ENCODE measurements at regions not wholly inside any gene's neighbourhood (a gene's known extent, or its start where the extent isn't known, plus 50 kb on each side); places are given as distances from the start of the nearest gene placed in this dataset.

DNA sequence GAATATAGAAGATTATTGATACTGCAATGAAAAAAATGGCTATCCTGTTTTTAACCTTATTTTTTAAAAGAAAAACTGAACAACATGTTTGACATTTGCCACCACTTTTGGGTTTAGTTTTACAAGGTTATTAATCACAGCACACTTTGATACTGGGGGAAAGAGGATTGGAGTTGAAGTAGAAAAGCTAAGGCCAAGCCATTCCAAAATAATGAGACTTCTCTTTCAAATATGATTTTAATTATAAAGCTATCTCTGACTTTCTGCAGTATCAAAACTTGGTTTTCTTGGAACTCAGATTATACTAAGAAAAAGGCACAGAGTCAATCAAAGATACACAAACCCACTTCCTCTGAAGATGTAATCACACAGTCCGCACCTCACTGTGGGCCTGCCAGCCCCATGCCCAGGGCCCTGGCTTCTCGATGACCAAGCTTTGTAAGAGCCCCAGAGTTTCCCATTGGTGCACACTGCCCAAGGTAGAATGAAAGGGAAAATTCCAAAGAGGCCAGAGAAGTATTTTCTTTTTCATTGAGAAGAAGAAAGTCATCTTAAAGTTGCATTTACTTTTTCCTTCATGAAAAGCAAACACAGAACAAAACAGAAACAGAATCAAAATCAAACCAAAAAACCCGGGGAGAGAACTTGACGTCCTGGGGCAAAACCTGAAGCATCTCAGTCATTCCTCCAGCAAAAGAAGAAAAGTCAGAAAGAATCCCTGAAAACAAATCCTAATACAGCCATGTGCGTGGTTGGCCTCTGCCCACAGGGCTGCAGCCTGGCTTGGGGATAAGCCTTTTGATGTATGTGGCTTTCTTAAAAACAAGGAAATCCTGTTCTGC lies 187.7 kb upstream of the KLF6 start:
- H3K4me2 ChIP-seq, result no peak overlapping the region
- intact Hi-C loops (cut with micrococcal nuclease; ENCODE audit: unreplicated experiment), result no loop called here

DNA sequence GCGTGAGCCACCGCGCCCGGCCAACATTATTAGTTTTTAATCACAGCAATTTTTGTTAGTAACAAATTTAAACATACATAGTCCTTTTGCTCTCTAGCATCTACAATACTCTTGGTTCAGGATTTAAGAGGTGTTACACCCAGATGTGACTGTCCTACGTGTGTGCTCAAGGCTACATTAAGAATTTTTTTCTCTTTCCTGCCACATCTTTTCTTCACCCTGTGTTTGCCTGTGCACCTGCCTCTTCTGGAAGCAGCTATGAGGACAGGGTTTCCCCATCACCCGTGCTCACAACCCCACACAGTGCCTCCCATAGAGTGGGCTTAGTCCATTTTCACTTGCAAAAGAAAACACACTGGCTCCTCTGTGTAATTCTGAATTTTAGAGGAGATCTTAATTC lies 186.7 kb upstream of the KLF6 start:
- CTCF ChIA-PET, result no interaction called here
- Histone ChIP-seq H3K27ac (no peak overlapping the region), H3K4me2 (no peak overlapping the region), H3K27me3 (ENCODE audit: insufficient read depth, low read depth) (no peaks in the 10 kb centered on the region), H3K79me2 (ENCODE audit: low read depth) (no peaks in the 10 kb centered on the region), H3K4me3 (no peak overlapping the region), H3K4me1 (replicated peaks; ENCODE audit: insufficient read depth) (peaks cover 21% of the 10 kb centered on the region), H4K20me1 (ENCODE audit: insufficient read depth) (no peaks in the 10 kb centered on the region), H3K9me3 (ENCODE audit: insufficient read depth, low read depth) (no peaks in the 10 kb centered on the region), H3F3A (ENCODE audit: insufficient read depth, low read depth) (no peaks in the 10 kb centered on the region), H3K36me3 (ENCODE audit: low read depth) (no peaks in the 10 kb centered on the region), H2AFZ (no peak overlapping the region), H3K9me2 (ENCODE audit: insufficient read depth) (no peaks in the 10 kb centered on the region)
- TF ChIP-seq, protein P1, sequence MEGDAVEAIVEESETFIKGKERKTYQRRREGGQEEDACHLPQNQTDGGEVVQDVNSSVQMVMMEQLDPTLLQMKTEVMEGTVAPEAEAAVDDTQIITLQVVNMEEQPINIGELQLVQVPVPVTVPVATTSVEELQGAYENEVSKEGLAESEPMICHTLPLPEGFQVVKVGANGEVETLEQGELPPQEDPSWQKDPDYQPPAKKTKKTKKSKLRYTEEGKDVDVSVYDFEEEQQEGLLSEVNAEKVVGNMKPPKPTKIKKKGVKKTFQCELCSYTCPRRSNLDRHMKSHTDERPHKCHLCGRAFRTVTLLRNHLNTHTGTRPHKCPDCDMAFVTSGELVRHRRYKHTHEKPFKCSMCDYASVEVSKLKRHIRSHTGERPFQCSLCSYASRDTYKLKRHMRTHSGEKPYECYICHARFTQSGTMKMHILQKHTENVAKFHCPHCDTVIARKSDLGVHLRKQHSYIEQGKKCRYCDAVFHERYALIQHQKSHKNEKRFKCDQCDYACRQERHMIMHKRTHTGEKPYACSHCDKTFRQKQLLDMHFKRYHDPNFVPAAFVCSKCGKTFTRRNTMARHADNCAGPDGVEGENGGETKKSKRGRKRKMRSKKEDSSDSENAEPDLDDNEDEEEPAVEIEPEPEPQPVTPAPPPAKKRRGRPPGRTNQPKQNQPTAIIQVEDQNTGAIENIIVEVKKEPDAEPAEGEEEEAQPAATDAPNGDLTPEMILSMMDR (conservative IDR thresholded peaks at IDR 0.05), result no peak
- TF ChIP-seq EZH2 (IDR thresholded peaks at IDR 0.05; ENCODE audit: low read depth), result no peak
- intact Hi-C loops (cut with micrococcal nuclease; ENCODE audit: unreplicated experiment), result no loop called here
- DNase-seq, result no peak
- POLR2A ChIA-PET (ENCODE audit: unreplicated experiment), result no interaction called here
- BruUV-seq (replicated peaks), result no TSS peak

More for the DNA sequence above, 187.7 kb upstream of the KLF6 start:
- TF ChIP-seq, protein P1 (conservative IDR thresholded peaks at IDR 0.05), result no peak
- TF ChIP-seq EZH2 (IDR thresholded peaks at IDR 0.05; ENCODE audit: low read depth), result no peak
- Histone ChIP-seq H3K79me2 (ENCODE audit: low read depth) (no peaks in the 10 kb centered on the region), H3K27me3 (ENCODE audit: insufficient read depth, low read depth) (no peaks in the 10 kb centered on the region), H2AFZ (no peak overlapping the region), H4K20me1 (ENCODE audit: insufficient read depth) (no peaks in the 10 kb centered on the region), H3K36me3 (ENCODE audit: low read depth) (no peaks in the 10 kb centered on the region), H3K4me1 (replicated peaks; ENCODE audit: insufficient read depth) (peaks cover 21% of the 10 kb centered on the region), H3K27ac (no peak overlapping the region), H3K9me3 (ENCODE audit: insufficient read depth, low read depth) (no peaks in the 10 kb centered on the region), H3K4me3 (no peak overlapping the region), H3F3A (ENCODE audit: insufficient read depth, low read depth) (no peaks in the 10 kb centered on the region), H3K9me2 (ENCODE audit: insufficient read depth) (no peaks in the 10 kb centered on the region)
- POLR2A ChIA-PET (ENCODE audit: unreplicated experiment), result no interaction called here
- no TSS peak for BruUV-seq (replicated peaks)
- CTCF ChIA-PET, result no interaction called here
- DNase-seq, result no peak

DNA sequence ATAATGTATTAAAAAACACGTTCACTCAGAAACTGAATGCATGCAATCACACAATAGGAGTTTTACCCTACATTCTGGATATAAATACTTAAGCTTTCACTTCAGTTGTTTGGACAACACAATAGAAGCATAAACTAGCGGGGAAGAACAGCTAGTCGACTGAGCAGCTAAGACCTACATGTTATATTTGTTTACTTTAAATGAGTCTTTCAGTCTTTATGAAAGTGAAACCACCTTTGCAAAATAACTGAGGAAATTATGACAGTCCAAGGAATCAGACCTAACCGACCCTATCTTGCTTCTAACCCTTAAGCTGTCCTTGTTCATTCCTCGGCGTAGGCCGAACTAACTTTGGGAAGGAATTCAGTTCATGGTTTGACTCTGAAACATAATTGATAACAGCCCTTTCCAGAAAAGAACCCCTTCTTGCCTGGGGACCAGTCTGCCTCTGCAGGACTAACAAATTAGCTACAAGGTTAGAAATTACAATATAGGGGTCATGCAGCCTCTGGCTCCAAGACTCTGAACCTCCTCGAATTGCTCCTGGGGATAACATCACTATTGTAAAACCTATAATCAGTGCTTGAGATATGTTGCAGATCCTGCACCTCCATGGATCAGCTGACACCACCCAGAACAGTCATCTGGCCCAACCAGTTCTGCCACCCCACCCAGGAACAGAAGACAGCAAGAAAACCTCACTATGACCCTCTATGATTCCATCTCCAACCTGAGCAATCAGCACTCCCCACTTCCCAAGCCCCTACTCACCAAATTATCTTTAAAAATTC lies 185.1 kb upstream of the KLF6 start:
- POLR2A ChIA-PET (ENCODE audit: unreplicated experiment), result interaction anchor here (0.6 kb wide), 1 partner anchor 33 kb away, joined by 3 read pairs; no protein-coding TSS in a partner anchor
- peak overlapping the region; percentile 37; the same call in 1 of the 2 replicates for H3K4me3 ChIP-seq
- intact Hi-C loops (cut with micrococcal nuclease; ENCODE audit: unreplicated experiment), result no loop called here
- BruUV-seq (replicated peaks), result no TSS peak
- H3K36me3 ChIP-seq (ENCODE audit: low read depth), result no peaks in the 10 kb centered on the region
- peak overlapping the region; percentile 67 for H3K4me2 ChIP-seq
- H3K4me1 ChIP-seq (replicated peaks; ENCODE audit: insufficient read depth), result peaks cover 21% of the 10 kb centered on the region
- H3K27me3 ChIP-seq (ENCODE audit: insufficient read depth, low read depth), result no peaks in the 10 kb centered on the region
- peak overlapping the region; percentile 66 for H3K27ac ChIP-seq
- no peaks in the 10 kb centered on the region for H3K9me2 ChIP-seq (ENCODE audit: insufficient read depth)
- TF ChIP-seq EZH2 (IDR thresholded peaks at IDR 0.05; ENCODE audit: low read depth), result no peak
- TF ChIP-seq, protein P1 (conservative IDR thresholded peaks at IDR 0.05), result no peak
- peak; percentile 57 to 62 for DNase-seq
- H3F3A ChIP-seq (ENCODE audit: insufficient read depth, low read depth), result no peaks in the 10 kb centered on the region
- no peaks in the 10 kb centered on the region for H4K20me1 ChIP-seq (ENCODE audit: insufficient read depth)
- CTCF ChIA-PET, result interaction anchor here (0.6 kb wide), 2 partner anchors 105 to 188 kb away, joined by 4 to 5 read pairs; no protein-coding TSS in a partner anchor
- no peak overlapping the region for H2AFZ ChIP-seq
- H3K79me2 ChIP-seq (ENCODE audit: low read depth), result no peaks in the 10 kb centered on the region
- no peaks in the 10 kb centered on the region for H3K9me3 ChIP-seq (ENCODE audit: insufficient read depth, low read depth)
